Trophoblast cell (in vitro differentiated cells and primary cell): ENCODE measurements at regions not wholly inside any gene's neighbourhood (a gene's known extent, or its start where the extent isn't known, plus 50 kb on each side); places are given as distances from the start of the nearest gene placed in this dataset.

ENCODE experiments used
- DNase-seq, 2 donors: peaks; one replicate each; pipeline ENCODE4 v3.0.0-alpha.2; 2016
- H2AFZ ChIP-seq: 2 replicates; pipeline ENCODE4 v1.6.1; 2013; ENCODE audit warnings: low read length, moderate library complexity, mild to moderate bottlenecking; ENCODE audit not compliant: insufficient read depth, poor library complexity
- H2AK5ac ChIP-seq: 2 replicates; pipeline ENCODE4 v1.6.1; 2013; ENCODE audit warnings: mild to moderate bottlenecking, low read length
- H2BK120ac ChIP-seq: 2 replicates; pipeline ENCODE4 v1.6.1; 2013; ENCODE audit warnings: low read length, mild to moderate bottlenecking, moderate library complexity; ENCODE audit not compliant: insufficient read depth, poor library complexity
- H2BK12ac ChIP-seq: 2 replicates; pipeline ENCODE4 v1.6.1; 2013; ENCODE audit warnings: mild to moderate bottlenecking, low read length, moderate library complexity
- H2BK5ac ChIP-seq: 2 replicates; pipeline ENCODE4 v1.6.1; 2013; ENCODE audit warnings: low read length, low read depth, moderate library complexity, mild to moderate bottlenecking; ENCODE audit not compliant: poor library complexity
- H3K14ac ChIP-seq: 2 replicates; pipeline ENCODE4 v1.6.1; 2013; ENCODE audit warnings: mild to moderate bottlenecking, low read length
- H3K18ac ChIP-seq: 2 replicates; pipeline ENCODE4 v1.6.1; 2013; ENCODE audit warnings: mild to moderate bottlenecking, low read length
- H3K23ac ChIP-seq: 2 replicates; pipeline ENCODE4 v1.6.1; 2013; ENCODE audit warnings: low read length
- H3K27ac ChIP-seq: 2 replicates; pipeline ENCODE4 v1.5.1; 2013; ENCODE audit warnings: low read depth, mild to moderate bottlenecking, inconsistent platforms, low read length, moderate library complexity
- H3K27me3 ChIP-seq: 2 replicates; pipeline ENCODE4 v1.6.1; 2013; ENCODE audit warnings: inconsistent platforms, mild to moderate bottlenecking, low read length, moderate library complexity; ENCODE audit not compliant: insufficient read depth
- H3K36me3 ChIP-seq, 2 experiments: 1 replicate in 1 of 2; 2 replicates in 1 of 2; pipeline ENCODE4 v1.6.1; 2013; ENCODE audit warnings: low read length in 2 of 2, mild to moderate bottlenecking in 2 of 2, moderate library complexity in 1 of 2; ENCODE audit not compliant: insufficient read depth in 2 of 2, control insufficient read depth in 1 of 2
- H3K4ac ChIP-seq: 2 replicates; pipeline ENCODE4 v1.6.1; 2013; ENCODE audit warnings: low read depth, mild to moderate bottlenecking, low read length, moderate library complexity
- H3K4me1 ChIP-seq, 2 experiments: 1 replicate in 1 of 2; 2 replicates in 1 of 2; pipeline ENCODE4 v1.6.1; 2013; ENCODE audit warnings: low read length in 2 of 2, mild to moderate bottlenecking in 2 of 2, moderate library complexity in 1 of 2; ENCODE audit not compliant: insufficient read depth in 2 of 2, control insufficient read depth in 1 of 2
- H3K4me2 ChIP-seq: 2 replicates; pipeline ENCODE4 v1.6.1; 2013; ENCODE audit warnings: inconsistent platforms, mild to moderate bottlenecking, low read length, moderate library complexity
- H3K4me3 ChIP-seq: 2 replicates; pipeline ENCODE4 v1.5.1; 2013; ENCODE audit warnings: mild to moderate bottlenecking, low read depth, low read length, inconsistent platforms
- H3K79me1 ChIP-seq: one replicate; pipeline ENCODE4 v1.6.1; 2013; ENCODE audit warnings: low read length
- H3K79me2 ChIP-seq: 2 replicates; pipeline ENCODE4 v1.6.1; 2013; ENCODE audit warnings: low read length, mild to moderate bottlenecking; ENCODE audit not compliant: control insufficient read depth, insufficient read depth, poor library complexity
- H3K9ac ChIP-seq: 2 replicates; pipeline ENCODE4 v1.6.1; 2013; ENCODE audit warnings: mild to moderate bottlenecking, low read length
- H3K9me3 ChIP-seq: 2 replicates; pipeline ENCODE4 v1.6.1; 2013; ENCODE audit warnings: low read depth, mild to moderate bottlenecking, control low read depth, inconsistent platforms, low read length; ENCODE audit not compliant: insufficient read depth
- H4K12ac ChIP-seq: 2 replicates; pipeline ENCODE4 v1.6.1; 2013; ENCODE audit warnings: low read depth, mild to moderate bottlenecking, low read length, moderate library complexity
- H4K8ac ChIP-seq: 2 replicates; pipeline ENCODE4 v1.6.1; 2013; ENCODE audit warnings: low read depth, mild to moderate bottlenecking, low read length, moderate library complexity
- H4K91ac ChIP-seq: one replicate; pipeline ENCODE4 v1.6.1; 2013; ENCODE audit warnings: low read depth, mild to moderate bottlenecking, low read length, moderate library complexity
- WGBS: extraction: QIAGEN DNeasy Blood & Tissue Kit; methylation state at CpG from one replicate; pipeline ENCODE4 v1.1.7; 2013; ENCODE audit warnings: missing lambda C conversion rate; ENCODE audit not compliant: insufficient read length, insufficient coverage; ENCODE audit errors: extremely low coverage; 5-methylcytosine and 5-hydroxymethylcytosine counted together

DNA sequence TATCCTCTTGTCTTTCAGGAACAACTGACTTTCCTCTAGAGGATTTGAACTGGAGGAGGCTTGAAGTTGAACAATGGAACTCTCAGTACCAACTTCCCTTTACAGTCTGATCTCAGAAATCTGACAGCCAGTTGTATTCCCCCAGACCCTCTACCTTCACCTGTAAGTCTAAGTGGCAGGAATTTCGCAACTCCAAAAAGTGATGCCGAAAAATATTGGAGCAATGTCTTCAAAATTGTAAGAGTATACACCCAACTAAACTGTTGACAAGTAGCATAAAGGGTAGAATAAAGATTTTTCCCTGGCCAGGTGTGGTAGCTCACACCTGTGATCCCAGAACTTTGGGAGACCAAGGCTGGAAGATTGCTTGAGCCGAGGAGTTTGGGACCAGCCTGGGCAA is 69.1 kb upstream of the CFAP20DC start:
- WGBS, result no CpG with 5 or more reads among the region's 3 CpGs

DNA sequence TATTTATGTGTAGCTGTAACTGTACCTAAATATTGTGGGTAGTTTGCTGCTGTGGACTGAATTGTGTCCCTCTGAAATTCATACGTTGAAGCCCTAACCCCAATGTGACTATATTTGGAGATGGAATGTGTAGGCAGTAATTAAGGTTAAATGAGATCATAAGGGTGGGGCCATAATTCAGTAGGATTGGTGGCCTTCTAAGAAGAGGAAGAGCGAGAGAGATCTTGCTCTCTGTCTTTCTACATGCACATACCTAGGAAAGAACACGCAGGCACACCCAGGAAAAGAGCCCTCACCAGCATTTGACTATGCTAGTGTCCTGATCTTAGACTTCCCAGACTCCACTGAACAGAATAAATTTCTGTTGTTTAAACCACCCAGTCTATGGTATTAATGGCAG is 67.6 kb upstream of the CFAP20DC start:
- Histone ChIP-seq H3K23ac (no peak overlapping the region), H3K9ac (no peak overlapping the region), H4K91ac (no peak overlapping the region), H3K36me3 (no peaks in the 10 kb centered on the region), H4K8ac (no peak overlapping the region), H3K4me3 (no peak overlapping the region), H2BK12ac (no peak overlapping the region), H3K9me3 (no peaks in the 10 kb centered on the region), H2AK5ac (no peak overlapping the region), H3K79me2 (no peaks in the 10 kb centered on the region), H3K4ac (no peak overlapping the region), H4K12ac (no peak overlapping the region), H3K27ac (no peak overlapping the region), H3K18ac (no peak overlapping the region), H3K4me1 (no peaks in the 10 kb centered on the region), H2AFZ (no peak overlapping the region), H3K4me2 (no peak overlapping the region), H3K27me3 (no peaks in the 10 kb centered on the region), H3K79me1 (no peaks in the 10 kb centered on the region), H3K14ac (no peak overlapping the region), H2BK5ac (no peak overlapping the region), H2BK120ac (no peak overlapping the region)
- DNase-seq, result no peak
- no CpG with 5 or more reads among the region's 3 CpGs for WGBS

More for the DNA sequence above, 69.1 kb upstream of the CFAP20DC start:
- H3K27ac ChIP-seq, result no peak overlapping the region
- H4K8ac ChIP-seq, result no peak overlapping the region
- H3K4ac ChIP-seq, result no peak overlapping the region
- H3K4me1 ChIP-seq, result no peaks in the 10 kb centered on the region
- DNase-seq, result no peak
- no peak overlapping the region for H3K4me2 ChIP-seq
- no peak overlapping the region for H2AFZ ChIP-seq
- no peak overlapping the region for H3K18ac ChIP-seq
- no peak overlapping the region for H2BK12ac ChIP-seq
- H3K79me2 ChIP-seq, result no peaks in the 10 kb centered on the region
- H3K4me3 ChIP-seq, result no peak overlapping the region
- no peaks in the 10 kb centered on the region for H3K79me1 ChIP-seq
- no peak overlapping the region for H2BK120ac ChIP-seq
- no peak overlapping the region for H3K14ac ChIP-seq
- no peak overlapping the region for H2AK5ac ChIP-seq
- H4K91ac ChIP-seq, result no peak overlapping the region
- no peaks in the 10 kb centered on the region for H3K27me3 ChIP-seq
- H3K36me3 ChIP-seq, result no peaks in the 10 kb centered on the region
- no peak overlapping the region for H3K23ac ChIP-seq
- no peaks in the 10 kb centered on the region for H3K9me3 ChIP-seq
- no peak overlapping the region for H2BK5ac ChIP-seq
- no peak overlapping the region for H4K12ac ChIP-seq
- no peak overlapping the region for H3K9ac ChIP-seq

DNA sequence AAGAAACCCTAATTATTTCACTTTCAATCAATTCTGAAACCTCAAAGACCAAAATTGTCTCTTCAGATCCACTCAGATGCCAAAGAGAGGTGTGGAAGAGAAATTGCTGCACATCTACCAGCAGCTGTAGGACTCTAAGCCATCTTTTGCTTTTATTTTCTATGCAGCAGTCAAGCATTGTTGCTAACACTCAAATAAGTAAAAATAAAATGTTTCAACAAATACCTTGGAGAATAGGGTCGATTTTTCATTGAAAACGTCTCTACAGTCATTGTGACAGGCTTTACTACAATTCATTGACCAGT is 66.4 kb upstream of the CFAP20DC start:
- H2AFZ ChIP-seq, result no peak overlapping the region
- no peak overlapping the region for H3K4me3 ChIP-seq
- H2BK12ac ChIP-seq, result no peak overlapping the region
- H4K8ac ChIP-seq, result no peak overlapping the region
- no peak overlapping the region for H3K23ac ChIP-seq
- no peak overlapping the region for H3K27ac ChIP-seq
- WGBS, result no CpG with 5 or more reads among the region's 2 CpGs
- H3K4ac ChIP-seq, result no peak overlapping the region
- no peaks in the 10 kb centered on the region for H3K4me1 ChIP-seq
- no peak overlapping the region for H2AK5ac ChIP-seq
- peak in 1 of 2 donors; percentile 1 for DNase-seq
- no peaks in the 10 kb centered on the region for H3K79me1 ChIP-seq
- no peak overlapping the region for H4K12ac ChIP-seq
- H4K91ac ChIP-seq, result no peak overlapping the region
- H3K9ac ChIP-seq, result no peak overlapping the region
- H3K9me3 ChIP-seq, result no peaks in the 10 kb centered on the region
- no peak overlapping the region for H3K4me2 ChIP-seq
- no peak overlapping the region for H2BK5ac ChIP-seq
- H3K14ac ChIP-seq, result no peak overlapping the region
- no peaks in the 10 kb centered on the region for H3K79me2 ChIP-seq
- H3K18ac ChIP-seq, result no peak overlapping the region
- no peaks in the 10 kb centered on the region for H3K27me3 ChIP-seq
- H2BK120ac ChIP-seq, result no peak overlapping the region
- H3K36me3 ChIP-seq, result no peaks in the 10 kb centered on the region

DNA sequence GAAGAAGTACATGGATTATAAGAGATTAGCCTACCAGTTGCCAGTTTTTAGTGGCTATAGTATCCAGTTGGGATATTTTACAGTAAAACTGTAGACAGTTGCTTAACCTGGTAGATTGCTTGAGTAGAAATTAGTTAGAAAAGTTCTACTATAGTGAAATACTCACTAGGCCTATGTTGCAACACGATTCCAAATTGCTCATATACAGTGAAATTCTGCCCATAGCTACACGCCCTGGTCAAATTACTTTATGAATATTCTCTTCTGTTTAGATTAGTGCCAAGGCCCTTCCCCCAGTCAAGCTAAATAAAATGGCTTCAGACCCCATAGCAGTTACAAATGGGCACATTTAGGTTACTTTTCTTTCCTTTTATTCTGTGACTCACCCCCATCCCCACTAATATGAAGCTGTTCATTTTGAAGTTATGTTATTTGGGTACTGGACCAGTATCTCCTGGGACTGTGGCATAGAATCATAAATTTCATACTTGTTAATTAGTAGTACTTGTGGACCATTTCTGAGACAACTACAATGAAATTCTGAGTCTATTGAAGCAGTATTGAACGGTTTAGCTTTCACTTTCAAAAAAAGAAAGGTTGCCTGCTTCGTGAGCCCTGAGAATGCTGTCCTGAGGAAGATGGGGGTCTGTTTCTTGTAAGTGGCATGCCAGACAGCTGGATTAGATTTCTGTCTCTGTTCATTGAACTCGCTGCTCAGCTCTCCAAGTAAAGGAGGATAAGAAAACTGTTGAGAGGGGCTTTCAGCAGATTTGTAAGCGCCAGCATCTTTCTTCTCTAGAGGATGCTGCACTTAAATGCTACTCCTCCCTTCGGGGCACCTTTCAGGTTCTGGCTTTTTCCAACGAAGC is 65.8 kb upstream of the CFAP20DC start:
- H3K79me1 ChIP-seq, result no peaks in the 10 kb centered on the region

More for the DNA sequence above, 65.8 kb upstream of the CFAP20DC start:
- H3K27me3 ChIP-seq, result no peaks in the 10 kb centered on the region
- no peaks in the 10 kb centered on the region for H3K9me3 ChIP-seq
- no peak overlapping the region for H3K4ac ChIP-seq
- no CpG with 5 or more reads among the region's 8 CpGs for WGBS
- no peak overlapping the region for H4K8ac ChIP-seq
- H3K4me1 ChIP-seq, result no peaks in the 10 kb centered on the region
- no peak overlapping the region for H2BK5ac ChIP-seq
- no peak overlapping the region for H3K23ac ChIP-seq
- no peak overlapping the region for H3K9ac ChIP-seq
- no peak overlapping the region for H4K91ac ChIP-seq
- no peak overlapping the region for H3K14ac ChIP-seq
- H3K4me3 ChIP-seq, result no peak overlapping the region
- no peak overlapping the region for H2AK5ac ChIP-seq
- DNase-seq, result no peak
- no peak overlapping the region for H2AFZ ChIP-seq
- no peaks in the 10 kb centered on the region for H3K79me2 ChIP-seq
- H3K27ac ChIP-seq, result no peak overlapping the region
- no peaks in the 10 kb centered on the region for H3K36me3 ChIP-seq
- no peak overlapping the region for H3K18ac ChIP-seq
- H4K12ac ChIP-seq, result no peak overlapping the region
- H2BK12ac ChIP-seq, result no peak overlapping the region
- H2BK120ac ChIP-seq, result no peak overlapping the region
- no peak overlapping the region for H3K4me2 ChIP-seq
